GM19438 (cell line): ENCODE measurements at regions not wholly inside any gene's neighbourhood (a gene's known extent, or its start where the extent isn't known, plus 50 kb on each side); places are given as distances from the start of the nearest gene placed in this dataset.

ENCODE experiments used
- ATAC-seq: cut with Tn5 transposase; IDR thresholded peaks from one replicate; pipeline ENCODE4 v1.9.1; 2021; ENCODE audit warnings: low read depth; ENCODE audit not compliant: unreplicated experiment

DNA sequence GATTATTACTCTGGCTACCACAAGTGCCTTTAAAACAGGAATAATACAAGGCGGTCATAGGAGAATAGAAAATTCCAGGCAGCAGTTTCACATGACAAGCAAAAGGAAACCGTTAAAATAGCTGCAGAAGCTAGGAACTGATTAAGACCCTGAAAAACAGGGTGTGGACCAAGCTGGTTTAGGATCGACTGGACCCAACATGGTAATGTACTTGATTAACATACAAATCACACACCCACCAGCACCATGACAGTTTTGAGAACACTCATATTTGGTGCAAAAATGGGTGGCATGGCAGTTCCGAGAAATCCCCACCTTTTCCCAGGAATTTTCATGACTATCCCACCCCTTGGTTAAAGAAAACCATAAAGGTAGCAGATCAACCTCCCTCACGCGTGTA, 51.9 kb upstream of the TMEM163 start:
- ATAC-seq, result no peak

DNA sequence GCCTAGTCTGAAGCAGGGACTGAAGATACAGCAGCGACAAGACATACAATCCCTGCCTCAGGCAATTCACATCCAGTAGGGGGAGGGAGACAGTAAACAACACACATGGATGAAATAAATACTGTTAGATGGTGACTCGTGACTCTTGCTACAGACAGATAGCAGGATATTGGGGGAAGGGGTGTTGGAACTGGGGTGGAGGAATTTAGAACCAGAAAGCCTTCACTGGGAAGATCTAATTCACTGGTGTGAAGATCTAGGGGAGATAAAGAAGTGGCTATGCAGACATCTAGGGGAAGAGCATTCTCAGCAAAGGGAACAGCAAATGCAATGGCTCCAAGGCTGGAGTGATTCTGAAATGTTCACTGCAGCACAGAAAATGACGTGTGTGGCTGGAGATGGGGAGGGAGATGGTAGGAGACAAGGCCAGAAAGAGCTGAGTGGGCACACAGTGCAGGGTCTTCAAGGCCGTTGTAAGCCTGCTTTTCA, 52.6 kb upstream of the TMEM163 start:
- ATAC-seq, result no peak

DNA sequence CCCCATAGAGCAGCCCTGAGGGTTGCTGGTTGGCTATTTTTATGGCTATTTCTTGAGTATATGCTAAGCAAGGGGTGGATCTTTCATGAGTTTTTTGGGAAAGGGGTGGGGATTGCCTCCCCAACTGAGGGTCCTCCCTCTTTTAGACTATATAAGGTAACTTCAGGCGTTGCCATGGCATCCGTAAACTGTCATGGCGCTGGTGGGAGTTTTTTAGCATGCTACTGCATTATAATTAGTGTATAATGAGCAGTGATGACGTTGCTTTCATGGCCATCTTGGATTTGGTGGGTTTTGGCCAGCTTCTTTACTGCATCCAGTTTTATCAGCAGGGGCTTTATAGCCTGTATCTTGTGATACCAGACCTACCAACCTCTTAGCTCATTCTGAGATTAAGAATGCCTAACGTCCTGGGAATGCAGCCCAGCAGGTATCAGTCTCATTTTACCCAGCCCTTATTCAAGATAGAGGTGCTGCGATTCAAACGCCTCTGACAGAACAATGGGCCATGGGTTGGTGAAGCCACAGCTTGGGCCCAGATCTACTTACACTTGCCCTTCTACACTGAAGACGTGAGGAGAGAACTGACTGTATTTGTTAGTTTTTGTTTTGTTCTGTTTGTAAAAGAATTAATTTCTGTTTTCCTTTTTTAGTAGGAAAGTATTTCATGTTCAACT, 53.8 kb upstream of the TMEM163 start:
- ATAC-seq, result no peak

DNA sequence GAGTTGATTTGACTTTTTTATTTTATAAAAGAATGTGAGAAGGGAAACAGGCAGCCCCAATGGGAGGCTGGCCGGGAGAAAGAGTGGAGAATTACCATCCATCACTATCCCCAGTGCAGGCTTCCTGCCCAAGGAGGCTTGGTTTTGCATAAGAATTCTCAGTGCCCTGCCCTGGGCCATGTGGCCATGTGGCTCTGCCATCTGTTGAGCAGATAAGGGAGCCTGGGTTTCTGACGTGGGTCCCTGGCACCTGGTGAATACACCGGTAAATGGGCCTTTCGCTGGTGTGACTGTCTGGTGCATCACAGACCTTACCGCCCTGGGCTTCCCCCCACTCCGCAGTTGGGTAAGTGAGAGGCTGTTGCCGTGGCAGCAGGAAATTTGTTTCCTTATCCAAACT, 54.5 kb upstream of the TMEM163 start:
- no peak for ATAC-seq

DNA sequence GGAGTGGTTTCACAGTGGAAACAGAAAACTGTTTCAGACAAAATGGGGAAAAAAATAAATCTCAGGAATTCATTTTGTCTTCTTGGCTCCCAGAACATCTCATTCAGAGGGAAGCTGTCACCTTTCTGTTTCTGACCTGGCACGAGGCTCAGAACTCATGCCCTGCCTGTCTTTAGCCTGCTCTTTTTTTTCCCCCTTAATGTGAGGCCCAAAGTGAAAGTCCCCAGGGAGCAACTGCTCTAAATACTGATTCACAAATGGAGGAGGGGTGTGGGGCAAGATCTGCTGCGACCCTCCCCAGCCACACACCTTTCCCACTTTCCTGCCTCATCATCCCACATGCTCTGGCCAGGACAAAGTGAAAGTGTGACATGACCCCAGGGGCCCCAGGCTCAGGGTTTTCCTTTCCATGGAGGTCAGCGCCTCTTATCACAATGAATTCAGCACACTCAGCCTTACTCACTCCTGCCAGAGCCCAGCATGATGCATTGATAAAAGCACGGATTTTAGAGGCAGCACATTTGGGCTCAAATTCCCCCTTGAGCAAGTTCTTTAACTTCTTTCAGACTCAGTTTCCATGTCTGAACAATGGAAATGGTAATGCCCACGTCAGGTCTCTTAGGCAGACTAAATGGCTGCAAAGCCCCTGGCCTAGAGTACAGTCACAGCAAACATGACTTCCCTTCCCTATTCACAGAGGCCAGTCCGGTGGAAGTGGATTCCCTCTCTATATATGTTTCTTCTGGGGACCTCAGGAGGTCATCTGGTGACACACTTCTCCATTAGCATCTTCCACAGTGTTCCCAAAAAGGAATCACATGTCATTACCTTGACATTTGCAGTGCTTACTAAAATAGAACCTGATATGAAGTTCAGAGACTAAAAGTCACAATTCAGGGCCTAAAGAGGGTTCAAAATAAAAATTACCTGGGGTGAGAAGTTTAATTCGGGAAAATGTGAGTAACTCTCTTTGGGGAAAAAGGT, 55.3 kb upstream of the TMEM163 start:
- ATAC-seq, result no peak

DNA sequence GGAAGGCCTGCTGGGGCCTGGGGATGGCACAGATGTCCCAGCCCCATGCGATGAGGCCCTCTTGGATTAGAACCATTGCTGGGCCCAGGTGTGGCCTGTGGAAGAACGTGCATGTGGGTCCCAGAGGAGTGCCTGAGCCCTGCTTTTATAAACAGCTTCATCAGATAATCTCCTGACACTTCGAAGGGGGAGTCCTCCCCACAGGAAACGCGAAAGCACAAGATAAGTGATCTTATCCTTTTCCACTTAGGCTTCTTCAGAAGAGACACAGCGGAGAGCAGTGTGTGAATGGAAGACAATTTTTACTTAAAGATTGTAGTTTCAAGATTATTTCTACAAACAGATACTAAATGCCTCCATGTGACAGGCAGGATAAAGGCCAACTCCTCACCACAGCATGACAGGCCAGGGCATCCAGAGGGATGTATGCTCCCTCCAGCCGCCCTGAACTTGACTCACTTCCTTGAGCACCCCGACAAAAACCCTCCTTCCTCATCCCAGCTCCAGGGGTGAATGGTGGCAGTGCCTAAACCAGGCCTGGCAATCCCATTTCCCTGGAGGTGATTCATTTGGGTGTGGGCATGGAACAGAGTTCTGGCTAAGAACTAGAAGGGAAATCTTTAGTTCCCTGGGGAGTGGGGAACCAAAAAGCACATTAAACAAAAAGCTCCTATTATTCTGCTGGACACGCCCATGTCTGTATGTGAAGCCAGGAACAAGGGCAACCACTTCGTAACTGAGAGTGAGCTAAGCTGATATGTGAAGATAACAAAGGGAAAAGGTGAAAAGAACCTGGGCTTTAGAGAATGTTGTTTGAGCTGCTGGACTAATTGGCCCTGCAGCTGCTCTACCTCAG, 56.2 kb upstream of the TMEM163 start:
- no peak for ATAC-seq

DNA sequence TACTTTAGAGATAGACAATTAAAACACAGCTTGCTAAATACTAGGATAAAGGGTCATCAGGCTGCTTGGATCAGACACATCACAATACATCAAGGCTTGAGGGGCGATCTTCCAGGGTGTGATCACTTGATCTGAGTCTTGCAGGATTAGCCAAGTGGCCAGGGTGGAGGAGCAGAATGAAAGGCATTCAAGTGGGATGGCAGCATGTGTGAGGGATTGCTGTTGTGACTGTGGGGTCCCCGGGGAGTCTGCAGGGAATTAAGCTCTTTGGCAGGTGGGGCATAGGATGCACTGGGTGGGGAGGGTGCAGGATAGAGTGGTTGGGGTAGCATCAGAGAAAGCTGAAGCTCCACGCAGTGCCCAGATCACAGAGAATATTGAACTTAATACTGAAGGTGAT, 58.0 kb upstream of the TMEM163 start:
- no peak for ATAC-seq

DNA sequence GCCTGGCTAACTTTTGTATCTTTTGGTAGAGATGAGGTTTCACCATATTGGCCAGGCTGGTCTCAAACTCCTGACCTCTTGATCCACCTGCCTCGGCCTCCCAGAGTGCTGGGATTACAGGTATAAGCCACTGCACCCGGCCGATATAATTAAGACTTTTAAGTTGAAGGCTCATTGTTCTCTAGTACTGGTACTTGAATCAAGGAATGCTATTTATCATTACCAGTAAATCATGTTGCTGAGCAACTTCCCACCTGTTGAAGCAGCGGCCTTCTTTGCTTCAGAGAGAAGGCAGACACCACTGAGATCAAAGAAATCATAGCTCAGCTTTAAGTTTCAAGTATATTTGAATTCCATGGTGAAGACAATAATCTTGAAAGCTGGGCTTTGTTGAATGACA, 58.8 kb upstream of the TMEM163 start:
- no peak for ATAC-seq

DNA sequence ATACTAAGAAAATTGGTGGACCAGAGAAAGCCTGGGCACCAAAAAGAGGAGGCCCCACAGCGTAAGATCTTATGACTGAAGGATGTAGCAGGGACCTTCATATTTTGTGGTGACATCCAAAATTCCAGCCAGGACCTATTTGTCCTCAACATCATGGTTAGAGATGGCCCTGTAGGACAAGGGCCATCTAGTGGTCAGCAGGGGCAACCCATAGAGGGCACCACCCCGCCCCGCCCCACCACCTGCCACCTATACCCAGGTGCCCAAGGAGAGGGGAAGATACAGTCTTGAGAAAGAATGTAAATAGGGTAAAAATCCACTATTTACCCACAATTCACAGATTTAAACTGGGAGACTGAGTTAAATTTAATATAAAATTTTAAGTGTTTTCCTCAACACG, 59.6 kb upstream of the TMEM163 start:
- no peak for ATAC-seq

DNA sequence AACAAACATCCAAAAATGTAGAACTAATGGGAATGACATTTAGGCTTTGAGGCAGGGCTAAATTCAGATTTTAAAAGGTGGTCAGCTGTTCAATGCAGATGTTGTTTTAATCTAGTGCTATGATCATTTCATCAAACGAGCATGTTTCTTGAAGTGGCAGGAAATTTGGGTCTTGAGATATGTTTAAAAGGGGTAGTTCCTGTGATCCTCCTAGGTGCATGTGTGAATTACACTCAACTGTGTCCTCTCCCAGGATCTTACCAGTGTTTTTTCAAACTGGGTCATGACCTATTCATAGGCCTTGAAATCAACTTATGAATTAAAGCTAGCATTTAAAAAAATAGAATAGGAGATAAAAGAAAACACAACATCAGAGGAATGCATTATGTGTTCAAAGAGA, 57.4 kb upstream of the ACMSD start:
- no peak for ATAC-seq

DNA sequence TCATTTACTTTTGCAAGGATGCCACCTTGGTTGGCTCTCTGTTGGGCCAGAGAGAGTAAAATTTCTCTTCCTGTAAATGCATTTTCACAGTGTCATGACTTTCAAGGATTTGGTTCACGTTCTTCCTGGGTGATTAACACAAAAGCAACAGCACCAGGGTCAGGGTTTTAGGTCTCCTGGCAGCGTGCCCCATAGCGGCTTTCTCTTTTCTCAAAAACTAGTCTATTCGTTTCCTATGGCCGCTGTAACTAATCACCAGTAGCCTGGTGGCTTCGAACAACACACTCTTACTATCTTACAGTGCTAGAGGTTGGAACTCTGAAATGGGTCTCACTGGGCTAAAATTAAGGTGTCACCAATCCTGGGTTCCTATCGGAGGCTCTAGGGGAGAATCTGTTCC, 56.3 kb upstream of the ACMSD start:
- no peak for ATAC-seq

DNA sequence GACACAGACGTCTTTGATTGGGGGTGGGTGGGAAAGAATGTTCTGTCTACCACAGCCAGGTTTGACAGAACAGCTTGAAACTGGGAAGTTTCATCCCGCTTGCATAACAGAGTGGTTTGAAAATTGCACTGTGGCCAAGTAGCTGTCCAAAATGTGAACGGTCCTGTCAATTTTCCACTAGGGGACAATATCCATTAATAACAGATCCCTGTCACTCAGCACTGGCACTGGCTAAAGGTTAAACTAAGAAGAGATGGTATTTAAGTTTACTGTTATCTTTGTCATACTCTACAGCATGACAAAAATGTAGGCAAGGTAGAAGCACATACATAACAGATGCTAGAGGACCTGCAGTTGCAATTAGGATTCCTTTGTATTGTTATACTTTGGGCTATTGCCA, 55.6 kb upstream of the ACMSD start:
- peak; percentile 80 for ATAC-seq

DNA sequence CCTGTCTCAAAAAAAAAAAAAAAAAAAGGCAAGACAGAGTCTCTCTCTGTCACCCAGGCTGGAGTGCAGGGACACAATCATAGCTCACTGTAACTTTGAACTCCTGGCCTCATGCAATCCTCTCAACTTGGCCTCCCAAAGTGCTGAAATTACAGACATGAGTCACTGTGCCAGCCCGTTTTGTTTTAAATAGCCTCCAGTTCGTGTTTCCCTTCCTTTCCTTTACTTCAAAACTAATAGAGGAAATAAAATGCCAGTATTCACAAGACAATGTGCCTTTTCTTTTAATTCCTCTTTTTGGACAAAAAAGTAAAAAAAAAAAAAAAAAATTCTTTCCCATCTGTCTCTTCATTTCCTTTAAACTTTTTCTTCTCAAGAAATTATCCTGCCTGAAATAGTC, 54.5 kb upstream of the ACMSD start:
- no peak for ATAC-seq

DNA sequence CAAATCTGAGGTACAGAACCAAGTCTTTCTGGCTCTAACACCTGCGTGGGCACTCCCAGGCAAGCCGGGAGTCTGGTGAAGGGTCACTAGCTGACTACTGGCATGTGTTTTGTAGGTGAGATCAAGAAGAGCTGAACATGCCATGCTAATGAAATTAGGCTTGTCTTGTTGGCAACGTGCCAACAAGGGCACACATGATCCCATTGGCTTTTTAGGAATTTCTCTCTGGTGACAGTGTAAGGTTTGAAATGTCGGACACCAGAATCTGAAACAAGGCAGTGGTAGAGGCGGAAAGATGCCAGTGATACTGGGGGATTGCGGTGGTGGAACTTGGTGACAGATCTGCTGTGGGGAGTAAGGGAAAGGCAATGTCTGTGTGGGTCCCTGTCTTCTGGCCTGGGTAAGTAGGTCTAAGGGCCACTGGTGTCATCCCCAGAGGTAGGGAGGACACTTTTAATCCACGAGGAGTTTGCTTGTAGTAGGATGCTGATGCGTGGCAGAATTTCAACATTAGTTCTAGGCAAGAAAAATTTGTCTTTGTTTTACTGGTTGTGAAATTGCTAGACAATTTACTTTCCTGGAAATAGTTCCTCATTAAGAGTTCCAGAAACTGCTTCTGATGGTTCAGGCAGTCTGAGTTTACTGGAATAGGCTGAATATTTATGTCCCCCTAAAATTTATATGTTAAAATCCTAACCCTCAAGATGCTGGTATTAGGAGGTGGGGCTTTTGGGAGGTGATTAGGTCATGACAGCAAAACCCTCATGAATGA, 52.6 kb upstream of the ACMSD start:
- ATAC-seq, result no peak

DNA sequence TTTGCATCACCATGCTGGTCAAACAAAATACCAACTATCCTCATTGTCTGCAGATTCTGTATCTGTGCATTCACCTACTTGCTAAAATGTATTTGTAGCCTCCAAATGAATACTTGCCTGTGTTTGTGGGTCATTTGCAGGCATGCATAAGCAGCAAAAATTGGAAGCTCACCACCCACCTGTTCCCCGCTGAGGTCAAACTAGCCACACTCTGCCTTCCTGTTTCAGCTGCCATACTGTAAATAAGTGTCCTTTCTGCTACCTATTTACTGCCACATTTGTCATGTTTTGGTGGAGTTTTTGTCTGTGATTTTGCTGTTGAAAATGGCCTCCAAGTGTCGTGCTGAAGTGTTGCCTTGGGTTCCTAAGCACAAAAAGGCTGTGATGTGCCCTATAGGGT, 50.0 kb upstream of the ACMSD start:
- ATAC-seq, result no peak
